H1 (cell line): ENCODE measurements at regions not wholly inside any gene's neighbourhood (a gene's known extent, or its start where the extent isn't known, plus 50 kb on each side); places are given as distances from the start of the nearest gene placed in this dataset.

Source experiments
- CHD1 ChIP-seq: IDR thresholded peaks from 2 replicates; pipeline ENCODE4 v1.6.1; 2012; ENCODE audit warnings: low read depth, low read length, improper control_type of control experiment
- CHD2 ChIP-seq: IDR thresholded peaks from 2 replicates; pipeline ENCODE4 v1.6.1; 2012; ENCODE audit warnings: low read length, improper control_type of control experiment
- CTCF ChIP-seq, 3 experiments: IDR thresholded peaks; 1 replicate in 2 of 3; 2 replicates in 1 of 3; pipeline versions ENCODE4 v1.5.1 to v1.6.1; 2011; ENCODE audit warnings: low read length in 3 of 3, mild to moderate bottlenecking in 3 of 3, inconsistent platforms in 2 of 3, low read depth in 1 of 3, moderate library complexity in 1 of 3; ENCODE audit not compliant: insufficient read depth in 1 of 3; ENCODE audit errors: control extremely low read depth in 1 of 3
- E2F6 ChIP-seq: IDR thresholded peaks from 2 replicates; pipeline ENCODE4 v1.6.1; 2012; ENCODE audit warnings: inconsistent platforms
- EP300 ChIP-seq, 2 experiments: IDR thresholded peaks; 1 replicate in 1 of 2; 2 replicates in 1 of 2; pipeline ENCODE4 v1.6.1; 2011 to 2012; ENCODE audit warnings: low read depth in 2 of 2, low read length in 2 of 2, mild to moderate bottlenecking in 2 of 2, borderline replicate concordance in 1 of 2, inconsistent platforms in 1 of 2, moderate library complexity in 1 of 2
- POLR2A ChIP-seq, 2 experiments: IDR thresholded peaks; 1 replicate in 1 of 2; 2 replicates in 1 of 2; pipeline ENCODE4 v1.6.1; 2011; ENCODE audit warnings: low read depth in 2 of 2, low read length in 2 of 2, mild to moderate bottlenecking in 2 of 2; ENCODE audit errors: control extremely low read depth in 1 of 2
- RNF2 ChIP-seq: fragments of 200-900, 300-1000 bp; sonication (generic); IDR thresholded peaks from 2 replicates; pipeline ENCODE4 v1.7.1; 2016; ENCODE audit warnings: borderline replicate concordance, low read depth, mild to moderate bottlenecking, antibody characterized with exemption, low read length; ENCODE audit not compliant: poor library complexity, severe bottlenecking; ENCODE audit errors: missing control alignments
- TCF12 ChIP-seq: IDR thresholded peaks from 2 replicates; pipeline ENCODE4 v1.6.1; 2011; ENCODE audit warnings: low read depth, mild to moderate bottlenecking, low read length
- TEAD4 ChIP-seq: IDR thresholded peaks from 2 replicates; pipeline ENCODE4 v1.6.1; 2012; ENCODE audit warnings: low read depth, low read length, inconsistent platforms, mixed read lengths

- TF ChIP-seq TEAD4 (no peak), CTCF (IDR thresholded peaks at IDR 0.05; ENCODE audit: control extremely low read depth in 1 of 3, insufficient read depth in 1 of 3, low read depth in 1 of 3, low read length in 3 of 3) (no peak), CHD1 (no peak), E2F6 (no peak), TCF12 (no peak), EP300 (IDR thresholded peaks at IDR 0.05; ENCODE audit: borderline replicate concordance in 1 of 2, low read depth in 2 of 2, low read length in 2 of 2) (no peak), RNF2 (no peak), CHD2 (no peak), POLR2A (IDR thresholded peaks at IDR 0.05; ENCODE audit: control extremely low read depth in 1 of 2, low read depth in 2 of 2, low read length in 2 of 2) (no peak)
Observed at GRCh38 chr5:126067404-126067803, 355.8 kb upstream of the GRAMD2B start.
